ENCODE measurements at regions not wholly inside any gene's neighbourhood (a gene's known extent, or its start where the extent isn't known, plus 50 kb on each side); places are given as distances from the start of the nearest gene placed in this dataset.

DNA sequence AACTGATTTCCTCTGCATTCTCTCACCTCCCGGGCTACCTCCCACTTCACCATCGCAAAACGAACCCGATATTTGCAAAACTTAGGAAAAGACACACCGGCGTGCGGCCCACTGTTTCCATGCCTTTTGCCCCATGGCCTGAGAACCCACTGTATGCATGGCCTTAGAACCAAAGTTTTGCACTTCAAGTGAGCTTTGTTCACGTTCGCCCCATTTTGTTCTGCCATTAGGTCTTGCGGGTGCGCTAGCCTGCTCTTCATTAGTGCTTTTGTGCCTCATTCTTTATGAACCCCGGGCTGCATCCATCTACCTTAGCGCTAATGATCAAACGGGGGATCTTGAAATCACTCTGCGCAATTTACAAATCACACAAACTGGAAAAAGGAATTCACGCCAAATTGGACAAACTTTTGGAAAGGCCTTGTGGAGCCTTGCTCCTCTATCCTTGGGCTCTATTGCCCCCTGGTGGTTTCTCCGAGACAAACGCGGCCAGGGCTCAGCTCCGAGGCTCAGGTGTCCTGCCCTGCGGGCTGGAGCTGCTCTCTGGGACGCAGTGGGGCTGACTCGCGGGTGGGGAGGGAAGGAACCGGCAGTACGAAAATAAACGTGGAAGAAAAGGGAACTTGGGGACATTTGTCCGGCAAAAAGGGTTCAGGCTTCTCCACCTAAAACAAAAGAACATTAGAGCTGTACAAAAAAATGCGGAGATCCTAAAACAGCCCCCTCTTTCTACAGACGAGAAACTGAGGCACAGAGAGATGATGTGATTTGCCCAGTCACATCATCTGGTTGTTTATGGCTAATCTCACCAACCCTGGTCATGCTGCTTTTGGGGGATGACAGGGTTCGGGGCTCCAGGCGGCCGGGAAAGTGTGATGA, 300.4 kb upstream of the NFE2L3 start:
- Histone ChIP-seq H2AFZ (ENCODE audit: low read depth, low read length, poor library complexity, severe bottlenecking) (peak overlapping the region; percentile 28), H3K27me3 (ENCODE audit: insufficient read depth, low read length) (peaks cover 12% of the 10 kb centered on the region; the same call in 1 of the 2 replicates), H3K9me3 (ENCODE audit: control insufficient read depth in 1 of 2, insufficient read depth in 1 of 2, low read depth in 1 of 2, low read length in 2 of 2) (no peaks in the 10 kb centered on the region), H3K36me3 (ENCODE audit: control insufficient read depth in 1 of 2, insufficient read depth in 2 of 2, low read length in 2 of 2) (no peaks in the 10 kb centered on the region), H3K9ac (ENCODE audit: low read length) (no peak overlapping the region), H3K27ac (ENCODE audit: low read depth, low read length) (no peak overlapping the region), H4K20me1 (ENCODE audit: insufficient read depth) (no peaks in the 10 kb centered on the region), H3K9me2 (ENCODE audit: insufficient read depth) (no peaks in the 10 kb centered on the region), H3K4me1 (ENCODE audit: control insufficient read depth in 1 of 2, insufficient read depth in 2 of 2, low read length in 2 of 2) (peaks cover 3 to 17% of the 10 kb centered on the region in 2 experiments; a peak in 3 of 4 replicates), H3K4me2 (ENCODE audit: low read length) (peak overlapping the region; percentile 13; the same call in 1 of the 2 replicates), H3K4me3 (replicated peaks in 1 of 2; ENCODE audit: low read depth in 1 of 2, low read length in 2 of 2) (no peak overlapping the region), H3K79me2 (ENCODE audit: insufficient read depth, low read length) (no peaks in the 10 kb centered on the region)
- BruUV-seq (replicated peaks) = no TSS peak
- intact Hi-C loops (cut with micrococcal nuclease) = loop anchor here (1.0 to 2.0 kb wide), 2 partner anchors 282 to 461 kb away; no protein-coding TSS in a partner anchor
- DNase-seq (ENCODE audit: low read depth, low spot score) (no peak), ATAC-seq (peak; percentile 46)
- ChIA-PET RAD21 (ENCODE audit: low non-redundant PET in 1 of 2, low total read pairs in 2 of 2, uncharacterized antibody in 2 of 2, unreplicated experiment in 2 of 2) (no interaction called here), CTCF (interaction anchor here (0.8 to 2.2 kb wide), 9 partner anchors 8 to 635 kb away, joined by 3 to 16 read pairs (median 4); no protein-coding TSS in a partner anchor), POLR2A (no interaction called here)
- TF ChIP-seq RAD21 (IDR thresholded peaks at IDR 0.05; ENCODE audit: low read depth) (peak; percentile 70), ZFX (IDR thresholded peaks at IDR 0.05) (no peak), SIN3A (IDR thresholded peaks at IDR 0.05; ENCODE audit: low read depth) (no peak), POLR2A (IDR thresholded peaks at IDR 0.05; ENCODE audit: borderline replicate concordance, extremely low read depth, insufficient read depth, insufficient read length) (no peak), JUND (IDR thresholded peaks at IDR 0.05) (no peak)
- TF ChIP-seq, protein P1, sequence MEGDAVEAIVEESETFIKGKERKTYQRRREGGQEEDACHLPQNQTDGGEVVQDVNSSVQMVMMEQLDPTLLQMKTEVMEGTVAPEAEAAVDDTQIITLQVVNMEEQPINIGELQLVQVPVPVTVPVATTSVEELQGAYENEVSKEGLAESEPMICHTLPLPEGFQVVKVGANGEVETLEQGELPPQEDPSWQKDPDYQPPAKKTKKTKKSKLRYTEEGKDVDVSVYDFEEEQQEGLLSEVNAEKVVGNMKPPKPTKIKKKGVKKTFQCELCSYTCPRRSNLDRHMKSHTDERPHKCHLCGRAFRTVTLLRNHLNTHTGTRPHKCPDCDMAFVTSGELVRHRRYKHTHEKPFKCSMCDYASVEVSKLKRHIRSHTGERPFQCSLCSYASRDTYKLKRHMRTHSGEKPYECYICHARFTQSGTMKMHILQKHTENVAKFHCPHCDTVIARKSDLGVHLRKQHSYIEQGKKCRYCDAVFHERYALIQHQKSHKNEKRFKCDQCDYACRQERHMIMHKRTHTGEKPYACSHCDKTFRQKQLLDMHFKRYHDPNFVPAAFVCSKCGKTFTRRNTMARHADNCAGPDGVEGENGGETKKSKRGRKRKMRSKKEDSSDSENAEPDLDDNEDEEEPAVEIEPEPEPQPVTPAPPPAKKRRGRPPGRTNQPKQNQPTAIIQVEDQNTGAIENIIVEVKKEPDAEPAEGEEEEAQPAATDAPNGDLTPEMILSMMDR (IDR thresholded peaks at IDR 0.05 in 2 of 3, conservative IDR thresholded peaks at IDR 0.05 in 1 of 3; ENCODE audit: borderline replicate concordance in 1 of 3, insufficient read depth in 1 of 3, low read depth in 2 of 3, low read length in 2 of 3) = peak; percentile 56 to 67 (median 62); a peak in 5 of 6 replicates

All from HCT116 (cell line).